MM.1S (cell line): ENCODE measurements at regions not wholly inside any gene's neighbourhood (a gene's known extent, or its start where the extent isn't known, plus 50 kb on each side); places are given as distances from the start of the nearest gene placed in this dataset.

Experiments used
- DNase-seq: peaks from one replicate; pipeline ENCODE4 v3.0.0-alpha.2; 2015
- H2AFZ ChIP-seq: fragments of 300-600 bp; sonication (generic); 2 replicates; pipeline ENCODE4 v1.6.0; 2016; ENCODE audit warnings: antibody characterized with exemption, low read length
- H3F3A ChIP-seq: fragments of 300-600 bp; sonication (generic); 2 replicates; pipeline ENCODE4 v1.6.1; 2016; ENCODE audit warnings: mild to moderate bottlenecking, antibody characterized with exemption, low read length, moderate library complexity, mixed read lengths; ENCODE audit not compliant: insufficient read depth
- H3K27ac ChIP-seq: fragments of 300-600 bp; sonication (generic); 2 replicates; pipeline ENCODE4 v1.5.1; 2016; ENCODE audit warnings: mild to moderate bottlenecking, low read length
- H3K27me3 ChIP-seq: fragments of 300-600 bp; sonication (generic); replicated peaks from 2 replicates; pipeline ENCODE4 v1.6.0; 2016; ENCODE audit warnings: low read length; ENCODE audit not compliant: insufficient read depth
- H3K36me3 ChIP-seq: fragments of 300-600 bp; sonication (generic); replicated peaks from 2 replicates; pipeline ENCODE4 v1.6.1; 2016; ENCODE audit warnings: mild to moderate bottlenecking, low read length, mixed read lengths; ENCODE audit not compliant: insufficient read depth
- H3K4me1 ChIP-seq: fragments of 300-600 bp; sonication (generic); 2 replicates; pipeline ENCODE4 v1.6.1; 2016; ENCODE audit warnings: low read length, mixed read lengths
- H3K4me2 ChIP-seq: fragments of 300-600 bp; sonication (generic); 2 replicates; pipeline ENCODE4 v1.6.0; 2016; ENCODE audit warnings: low read depth, low read length
- H3K4me3 ChIP-seq: fragments of 300-600 bp; sonication (generic); 2 replicates; pipeline ENCODE4 v1.5.1; 2016; ENCODE audit warnings: low read length, mixed read lengths
- H3K79me2 ChIP-seq: fragments of 300-600 bp; sonication (generic); 2 replicates; pipeline ENCODE4 v1.6.1; 2016; ENCODE audit warnings: mixed run types, low read length, mixed read lengths
- H3K9ac ChIP-seq: fragments of 300-600 bp; sonication (generic); 2 replicates; pipeline ENCODE4 v1.6.1; 2016; ENCODE audit warnings: low read length, mixed read lengths
- H3K9me2 ChIP-seq: fragments of 300-600 bp; sonication (generic); replicated peaks from 2 replicates; pipeline ENCODE4 v1.6.1; 2016; ENCODE audit warnings: mild to moderate bottlenecking, low read length, mixed read lengths; ENCODE audit not compliant: insufficient read depth
- H3K9me3 ChIP-seq: fragments of 300-600 bp; sonication (generic); replicated peaks from 2 replicates; pipeline ENCODE4 v1.6.1; 2016; ENCODE audit warnings: mild to moderate bottlenecking, low read length, mixed read lengths; ENCODE audit not compliant: insufficient read depth
- H4K20me1 ChIP-seq: fragments of 300-600 bp; sonication (generic); 2 replicates; pipeline ENCODE4 v1.6.1; 2016; ENCODE audit warnings: mild to moderate bottlenecking, low read length, moderate library complexity, mixed read lengths; ENCODE audit not compliant: insufficient read depth
- EZH2 ChIP-seq: fragments of 300-600 bp; sonication (generic); optimal IDR thresholded peaks from 2 replicates; pipeline ENCODE3; 2017; ENCODE audit warnings: low read depth, mild to moderate bottlenecking, antibody characterized with exemption, low read length, mixed read lengths
- EZH2phosphoT487 ChIP-seq: fragments of 300-600 bp; sonication (generic); IDR thresholded peaks from 2 replicates; pipeline ENCODE4 v1.6.1; 2018; ENCODE audit warnings: antibody characterized with exemption, low read length
- TF ChIP-seq, protein P1 (sequence below): fragments of 300-600 bp; sonication (generic); IDR thresholded peaks from 2 replicates; pipeline ENCODE4 v1.5.1; 2016; ENCODE audit warnings: antibody characterized with exemption, low read length, mixed read lengths

- Histone ChIP-seq H3K4me3 (no peak overlapping the region), H3K9me3 (no peaks in the 10 kb centered on the region), H3K4me1 (no peaks in the 10 kb centered on the region), H3K79me2 (no peaks in the 10 kb centered on the region), H3K27me3 (no peaks in the 10 kb centered on the region), H3F3A (no peaks in the 10 kb centered on the region), H3K9me2 (no peaks in the 10 kb centered on the region), H3K9ac (no peak overlapping the region), H4K20me1 (no peaks in the 10 kb centered on the region), H3K4me2 (no peak overlapping the region), H3K36me3 (no peaks in the 10 kb centered on the region), H2AFZ (no peak overlapping the region), H3K27ac (no peak overlapping the region)
- TF ChIP-seq, protein P1, sequence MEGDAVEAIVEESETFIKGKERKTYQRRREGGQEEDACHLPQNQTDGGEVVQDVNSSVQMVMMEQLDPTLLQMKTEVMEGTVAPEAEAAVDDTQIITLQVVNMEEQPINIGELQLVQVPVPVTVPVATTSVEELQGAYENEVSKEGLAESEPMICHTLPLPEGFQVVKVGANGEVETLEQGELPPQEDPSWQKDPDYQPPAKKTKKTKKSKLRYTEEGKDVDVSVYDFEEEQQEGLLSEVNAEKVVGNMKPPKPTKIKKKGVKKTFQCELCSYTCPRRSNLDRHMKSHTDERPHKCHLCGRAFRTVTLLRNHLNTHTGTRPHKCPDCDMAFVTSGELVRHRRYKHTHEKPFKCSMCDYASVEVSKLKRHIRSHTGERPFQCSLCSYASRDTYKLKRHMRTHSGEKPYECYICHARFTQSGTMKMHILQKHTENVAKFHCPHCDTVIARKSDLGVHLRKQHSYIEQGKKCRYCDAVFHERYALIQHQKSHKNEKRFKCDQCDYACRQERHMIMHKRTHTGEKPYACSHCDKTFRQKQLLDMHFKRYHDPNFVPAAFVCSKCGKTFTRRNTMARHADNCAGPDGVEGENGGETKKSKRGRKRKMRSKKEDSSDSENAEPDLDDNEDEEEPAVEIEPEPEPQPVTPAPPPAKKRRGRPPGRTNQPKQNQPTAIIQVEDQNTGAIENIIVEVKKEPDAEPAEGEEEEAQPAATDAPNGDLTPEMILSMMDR, result no peak
- TF ChIP-seq EZH2phosphoT487 (no peak), EZH2 (no peak)
- no peak for DNase-seq
These were observed 331.1 kb downstream of the TDRD15 start for GRCh38 chr2:21454839-21455238.

DNA sequence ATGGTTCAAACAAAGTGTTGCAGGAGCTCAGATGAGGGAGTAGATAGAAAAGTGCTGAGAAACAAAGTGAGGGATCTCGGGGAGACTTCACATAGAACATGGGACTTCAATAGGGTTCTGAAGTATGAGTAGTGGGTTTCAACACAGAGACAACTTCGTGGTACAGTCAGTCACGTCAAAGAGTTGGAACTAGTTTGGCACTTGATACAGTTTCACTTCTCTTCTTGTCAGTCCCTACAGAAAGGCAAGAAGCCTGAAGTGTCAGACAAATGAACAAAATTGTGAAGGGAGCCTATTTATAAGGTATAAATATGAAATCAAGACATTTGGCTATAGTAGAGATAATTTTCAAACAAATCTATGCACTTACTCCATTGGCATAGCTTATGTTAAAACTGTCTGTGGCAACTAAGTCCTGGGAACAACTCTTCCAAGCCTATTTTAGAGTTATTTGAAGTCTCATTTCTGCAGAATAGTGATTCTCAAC, 338.0 kb downstream of the TDRD15 start:
- Histone ChIP-seq H3K27me3 (no peaks in the 10 kb centered on the region), H3K27ac (no peak overlapping the region), H3K4me2 (no peak overlapping the region), H3K79me2 (no peaks in the 10 kb centered on the region), H2AFZ (no peak overlapping the region), H3K4me1 (peaks cover 2% of the 10 kb centered on the region), H3K9me2 (no peaks in the 10 kb centered on the region), H4K20me1 (no peaks in the 10 kb centered on the region), H3K9me3 (no peaks in the 10 kb centered on the region), H3K36me3 (no peaks in the 10 kb centered on the region), H3F3A (0 out of 2 replicates have a peak, but pooled peaks cover under 1% of the 10 kb centered on the region), H3K9ac (no peak overlapping the region), H3K4me3 (no peak overlapping the region)
- TF ChIP-seq, protein P1, result no peak
- no peak for TF ChIP-seq EZH2phosphoT487
- TF ChIP-seq EZH2, result no peak
- no peak for DNase-seq

GRCh38 chr2:21466341-21466927, 342.7 kb downstream of the TDRD15 start:
- no peaks in the 10 kb centered on the region for H3K36me3 ChIP-seq
- peak overlapping the region; percentile 58 for H3K4me2 ChIP-seq
- H3K4me1 ChIP-seq, result peaks cover 30% of the 10 kb centered on the region
- no peaks in the 10 kb centered on the region for H4K20me1 ChIP-seq
- H3K27ac ChIP-seq, result peak overlapping the region; percentile 58; the same call in 1 of the 2 replicates
- 0 out of 2 replicates have a peak, but pooled peaks cover 15% of the 10 kb centered on the region for H3F3A ChIP-seq
- peak overlapping the region; percentile 29; the same call in 1 of the 2 replicates for H2AFZ ChIP-seq
- H3K27me3 ChIP-seq, result no peaks in the 10 kb centered on the region
- H3K4me3 ChIP-seq, result no peak overlapping the region
- TF ChIP-seq EZH2phosphoT487, result no peak
- no peak for TF ChIP-seq EZH2
- TF ChIP-seq, protein P1, result no peak
- no peak for DNase-seq
- H3K79me2 ChIP-seq, result no peaks in the 10 kb centered on the region
- no peaks in the 10 kb centered on the region for H3K9me2 ChIP-seq
- no peak overlapping the region for H3K9ac ChIP-seq
- no peaks in the 10 kb centered on the region for H3K9me3 ChIP-seq
